EH (cell line): ENCODE measurements at regions not wholly inside any gene's neighbourhood (a gene's known extent, or its start where the extent isn't known, plus 50 kb on each side); places are given as distances from the start of the nearest gene placed in this dataset.
A peak's percentile ranks its signal among the peaks of the same experiment; 100 is the strongest.
"Not testable (repeated sequence)": the region's sequence is repeated elsewhere in the genome, so short reads cannot be mapped to it uniquely, and the experiment has no call there.

Experiments
- DNase-seq: peaks from one replicate; pipeline ENCODE4 v3.0.0-alpha.2; 2015; ENCODE audit warnings: low read depth

- DNase-seq = no peak
These were observed 56.3 kb upstream of the SPEF2 start for GRCh38 chr5:35561396-35561795.

GRCh38 chr5:35557748-35558147 lies 59.9 kb upstream of the SPEF2 start:
- DNase-seq = no peak

GRCh38 chr5:35557199-35557598 lies 60.5 kb upstream of the SPEF2 start:
- no peak for DNase-seq

- DNase-seq = no peak
These were observed 63.6 kb upstream of the SPEF2 start for GRCh38 chr5:35554016-35554415.

- no peak for DNase-seq
These were observed 72.5 kb upstream of the SPEF2 start for GRCh38 chr5:35545190-35545589.

- DNase-seq = no peak
These were observed 74.3 kb upstream of the SPEF2 start for GRCh38 chr5:35543408-35543807.

GRCh38 chr5:35540002-35540401 lies 77.7 kb upstream of the SPEF2 start:
- DNase-seq = no peak

- no peak for DNase-seq
These were observed 79.3 kb upstream of the SPEF2 start for GRCh38 chr5:35538198-35538931.

GRCh38 chr5:35533156-35533555 lies 84.5 kb upstream of the SPEF2 start:
- DNase-seq = no peak

GRCh38 chr5:35531553-35531952 lies 86.1 kb upstream of the SPEF2 start:
- DNase-seq = not testable (repeated sequence)

GRCh38 chr5:35518104-35518503 lies 99.6 kb upstream of the SPEF2 start:
- DNase-seq = no peak

- DNase-seq = no peak
These were observed 101.4 kb upstream of the SPEF2 start for GRCh38 chr5:35516271-35516670.

GRCh38 chr5:35513612-35514011 lies 104.1 kb upstream of the SPEF2 start:
- DNase-seq = no peak

GRCh38 chr5:35502206-35502605 lies 115.5 kb upstream of the SPEF2 start:
- DNase-seq = peak; percentile 11

GRCh38 chr5:35488791-35489190 lies 128.9 kb upstream of the SPEF2 start:
- no peak for DNase-seq

- no peak for DNase-seq
These were observed 129.6 kb upstream of the SPEF2 start for GRCh38 chr5:35488055-35488454.

GRCh38 chr5:35487233-35488025 lies 130.2 kb upstream of the SPEF2 start:
- peak; percentile 11 for DNase-seq

- no peak for DNase-seq
These were observed 132.2 kb upstream of the SPEF2 start for GRCh38 chr5:35485487-35485886.

GRCh38 chr5:35484241-35484640 lies 133.4 kb upstream of the SPEF2 start:
- no peak for DNase-seq

GRCh38 chr5:35483780-35484179 lies 133.9 kb upstream of the SPEF2 start:
- DNase-seq = no peak

- DNase-seq = peak; percentile 15
These were observed 134.5 kb upstream of the SPEF2 start for GRCh38 chr5:35483191-35483590.

GRCh38 chr5:35482167-35482755 lies 135.4 kb upstream of the SPEF2 start:
- DNase-seq = no peak
